Stimulated activated CD4-positive, alpha-beta T cell treated with anti-CD3 and anti-CD28 coated beads, Interleukin-4, amount 100 ng/mL, for 48 hours (primary cell): ENCODE measurements at regions not wholly inside any gene's neighbourhood (a gene's known extent, or its start where the extent isn't known, plus 50 kb on each side); places are given as distances from the start of the nearest gene placed in this dataset.

Source experiments
- DNase-seq, 2 donors: peaks; one replicate each; pipeline ENCODE4 v3.0.0-alpha.2; 2020; ENCODE audit warnings: low read depth in 2 of 2

GRCh38 chr5:165526357-165526756 is 2020.9 kb downstream of the MAT2B start:
- DNase-seq = no peak

- no peak for DNase-seq
These were observed 2022.2 kb downstream of the MAT2B start for GRCh38 chr5:165527577-165527976.

- no peak for DNase-seq
These were observed 2032.6 kb downstream of the MAT2B start for GRCh38 chr5:165538065-165538464.

GRCh38 chr5:165559645-165560044 is 2054.2 kb downstream of the MAT2B start:
- no peak for DNase-seq

GRCh38 chr5:165560648-165561047 is 2055.2 kb downstream of the MAT2B start:
- no peak for DNase-seq

GRCh38 chr5:165565911-165566310 is 2060.5 kb downstream of the MAT2B start:
- DNase-seq = no peak

- DNase-seq = no peak
These were observed 2064.1 kb downstream of the MAT2B start for GRCh38 chr5:165569551-165569950.

GRCh38 chr5:165573445-165573844 is 2068.0 kb downstream of the MAT2B start:
- no peak for DNase-seq

- DNase-seq = no peak
These were observed 2068.7 kb downstream of the MAT2B start for GRCh38 chr5:165574100-165574499.

GRCh38 chr5:165576678-165577275 is 2071.4 kb downstream of the MAT2B start:
- DNase-seq = no peak

GRCh38 chr5:165579911-165580310 is 2074.5 kb downstream of the MAT2B start:
- DNase-seq = no peak

GRCh38 chr5:165594693-165595092 is 2089.3 kb downstream of the MAT2B start:
- DNase-seq = no peak

- DNase-seq = no peak
These were observed 2097.1 kb downstream of the MAT2B start for GRCh38 chr5:165602529-165602928.

GRCh38 chr5:165607026-165607425 is 2101.6 kb downstream of the MAT2B start:
- DNase-seq = no peak

GRCh38 chr5:165609871-165610270 is 2104.5 kb downstream of the MAT2B start:
- DNase-seq = no peak

GRCh38 chr5:165616490-165617405 is 2111.3 kb downstream of the MAT2B start:
- no peak for DNase-seq

- no peak for DNase-seq
These were observed 2112.1 kb downstream of the MAT2B start for GRCh38 chr5:165617491-165617890.

GRCh38 chr5:165620394-165620793 is 2115.0 kb downstream of the MAT2B start:
- DNase-seq = no peak

- DNase-seq = no peak
These were observed 2117.6 kb downstream of the MAT2B start for GRCh38 chr5:165622864-165623536.

- DNase-seq = no peak
These were observed 2118.9 kb downstream of the MAT2B start for GRCh38 chr5:165624166-165624946.

- no peak for DNase-seq
These were observed 2120.7 kb downstream of the MAT2B start for GRCh38 chr5:165626161-165626560.
